ENCODE measurements at regions not wholly inside any gene's neighbourhood (a gene's known extent, or its start where the extent isn't known, plus 50 kb on each side); places are given as distances from the start of the nearest gene placed in this dataset.

DNA sequence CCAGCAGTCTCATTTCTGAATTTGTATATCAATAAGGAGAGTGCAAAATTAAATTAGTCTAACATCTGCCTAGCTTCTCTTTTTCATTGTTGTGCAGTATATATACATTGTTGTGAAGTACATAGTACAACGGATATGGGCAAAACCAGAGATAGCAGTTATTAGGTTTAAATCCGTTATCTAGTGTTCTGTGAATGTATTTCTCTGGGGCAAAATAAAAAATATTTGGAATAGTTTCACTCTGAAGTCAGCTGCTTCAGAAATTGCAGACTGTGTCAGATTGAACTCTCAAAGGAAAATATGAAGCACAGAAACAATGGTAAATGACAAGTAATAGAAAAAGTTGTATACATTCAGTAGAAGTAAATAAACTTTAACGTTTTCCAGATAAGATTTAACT lies 836.5 kb upstream of the CXADR start (continued):
- TF ChIP-seq, protein P1, sequence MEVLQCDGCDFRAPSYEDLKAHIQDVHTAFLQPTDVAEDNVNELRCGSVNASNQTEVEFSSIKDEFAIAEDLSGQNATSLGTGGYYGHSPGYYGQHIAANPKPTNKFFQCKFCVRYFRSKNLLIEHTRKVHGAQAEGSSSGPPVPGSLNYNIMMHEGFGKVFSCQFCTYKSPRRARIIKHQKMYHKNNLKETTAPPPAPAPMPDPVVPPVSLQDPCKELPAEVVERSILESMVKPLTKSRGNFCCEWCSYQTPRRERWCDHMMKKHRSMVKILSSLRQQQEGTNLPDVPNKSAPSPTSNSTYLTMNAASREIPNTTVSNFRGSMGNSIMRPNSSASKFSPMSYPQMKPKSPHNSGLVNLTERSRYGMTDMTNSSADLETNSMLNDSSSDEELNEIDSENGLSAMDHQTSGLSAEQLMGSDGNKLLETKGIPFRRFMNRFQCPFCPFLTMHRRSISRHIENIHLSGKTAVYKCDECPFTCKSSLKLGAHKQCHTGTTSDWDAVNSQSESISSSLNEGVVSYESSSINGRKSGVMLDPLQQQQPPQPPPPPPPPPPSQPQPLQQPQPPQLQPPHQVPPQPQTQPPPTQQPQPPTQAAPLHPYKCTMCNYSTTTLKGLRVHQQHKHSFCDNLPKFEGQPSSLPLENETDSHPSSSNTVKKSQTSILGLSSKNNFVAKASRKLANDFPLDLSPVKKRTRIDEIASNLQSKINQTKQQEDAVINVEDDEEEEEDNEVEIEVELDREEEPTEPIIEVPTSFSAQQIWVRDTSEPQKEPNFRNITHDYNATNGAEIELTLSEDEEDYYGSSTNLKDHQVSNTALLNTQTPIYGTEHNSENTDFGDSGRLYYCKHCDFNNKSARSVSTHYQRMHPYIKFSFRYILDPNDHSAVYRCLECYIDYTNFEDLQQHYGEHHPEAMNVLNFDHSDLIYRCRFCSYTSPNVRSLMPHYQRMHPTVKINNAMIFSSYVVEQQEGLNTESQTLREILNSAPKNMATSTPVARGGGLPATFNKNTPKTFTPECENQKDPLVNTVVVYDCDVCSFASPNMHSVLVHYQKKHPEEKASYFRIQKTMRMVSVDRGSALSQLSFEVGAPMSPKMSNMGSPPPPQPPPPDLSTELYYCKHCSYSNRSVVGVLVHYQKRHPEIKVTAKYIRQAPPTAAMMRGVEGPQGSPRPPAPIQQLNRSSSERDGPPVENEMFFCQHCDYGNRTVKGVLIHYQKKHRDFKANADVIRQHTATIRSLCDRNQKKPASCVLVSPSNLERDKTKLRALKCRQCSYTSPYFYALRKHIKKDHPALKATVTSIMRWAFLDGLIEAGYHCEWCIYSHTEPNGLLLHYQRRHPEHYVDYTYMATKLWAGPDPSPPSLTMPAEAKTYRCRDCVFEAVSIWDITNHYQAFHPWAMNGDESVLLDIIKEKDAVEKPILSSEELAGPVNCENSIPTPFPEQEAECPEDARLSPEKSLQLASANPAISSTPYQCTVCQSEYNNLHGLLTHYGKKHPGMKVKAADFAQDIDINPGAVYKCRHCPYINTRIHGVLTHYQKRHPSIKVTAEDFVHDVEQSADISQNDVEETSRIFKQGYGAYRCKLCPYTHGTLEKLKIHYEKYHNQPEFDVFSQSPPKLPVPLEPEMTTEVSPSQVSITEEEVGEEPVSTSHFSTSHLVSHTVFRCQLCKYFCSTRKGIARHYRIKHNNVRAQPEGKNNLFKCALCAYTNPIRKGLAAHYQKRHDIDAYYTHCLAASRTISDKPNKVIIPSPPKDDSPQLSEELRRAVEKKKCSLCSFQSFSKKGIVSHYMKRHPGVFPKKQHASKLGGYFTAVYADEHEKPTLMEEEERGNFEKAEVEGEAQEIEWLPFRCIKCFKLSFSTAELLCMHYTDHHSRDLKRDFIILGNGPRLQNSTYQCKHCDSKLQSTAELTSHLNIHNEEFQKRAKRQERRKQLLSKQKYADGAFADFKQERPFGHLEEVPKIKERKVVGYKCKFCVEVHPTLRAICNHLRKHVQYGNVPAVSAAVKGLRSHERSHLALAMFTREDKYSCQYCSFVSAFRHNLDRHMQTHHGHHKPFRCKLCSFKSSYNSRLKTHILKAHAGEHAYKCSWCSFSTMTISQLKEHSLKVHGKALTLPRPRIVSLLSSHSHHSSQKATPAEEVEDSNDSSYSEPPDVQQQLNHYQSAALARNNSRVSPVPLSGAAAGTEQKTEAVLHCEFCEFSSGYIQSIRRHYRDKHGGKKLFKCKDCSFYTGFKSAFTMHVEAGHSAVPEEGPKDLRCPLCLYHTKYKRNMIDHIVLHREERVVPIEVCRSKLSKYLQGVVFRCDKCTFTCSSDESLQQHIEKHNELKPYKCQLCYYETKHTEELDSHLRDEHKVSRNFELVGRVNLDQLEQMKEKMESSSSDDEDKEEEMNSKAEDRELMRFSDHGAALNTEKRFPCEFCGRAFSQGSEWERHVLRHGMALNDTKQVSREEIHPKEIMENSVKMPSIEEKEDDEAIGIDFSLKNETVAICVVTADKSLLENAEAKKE (CRISPR knock-in tag; IDR thresholded peaks at IDR 0.05), result no peak

DNA sequence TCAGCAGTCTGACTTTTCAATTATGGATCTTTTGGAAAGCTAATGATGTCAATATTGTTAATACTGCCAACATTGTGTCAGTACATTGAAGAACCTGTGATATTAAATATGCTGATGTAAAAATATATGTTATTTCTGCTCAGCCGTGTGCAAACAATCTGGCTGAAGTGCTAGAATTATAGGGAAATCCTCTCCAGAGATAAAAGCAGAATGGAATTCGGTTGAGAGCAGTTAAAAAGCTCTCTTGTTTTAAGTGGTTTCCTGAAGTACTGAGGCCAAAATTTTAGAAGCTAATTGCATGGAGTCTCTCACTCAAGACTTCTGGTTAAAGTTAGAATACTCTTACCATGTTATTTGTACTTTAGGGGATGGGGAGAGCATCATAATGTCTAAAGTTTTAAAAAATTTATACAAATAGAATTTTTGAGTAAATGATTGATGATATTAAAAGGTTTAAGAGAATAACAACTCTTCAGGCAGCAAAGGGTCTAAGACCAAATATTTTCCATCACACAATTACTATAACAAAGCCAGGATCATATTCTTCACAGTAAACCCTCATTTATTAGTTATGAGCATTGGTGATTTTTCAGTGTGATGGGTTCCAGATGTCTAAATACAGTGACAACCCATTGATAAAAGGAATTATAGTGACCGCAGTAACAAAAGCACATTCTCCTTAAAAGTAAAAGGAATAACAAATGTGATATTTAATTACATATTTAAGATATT lies 834.2 kb upstream of the CXADR start:
- Histone ChIP-seq H3K36me3 (ENCODE audit: insufficient read depth) (no peaks in the 10 kb centered on the region), H3K27ac (ENCODE audit: low read depth) (no peak overlapping the region), H4K20me1 (replicated peaks; ENCODE audit: insufficient read depth) (no peaks in the 10 kb centered on the region), H3K4me1 (ENCODE audit: insufficient read depth) (no peaks in the 10 kb centered on the region), H2AFZ (no peak overlapping the region; the same call in 1 of the 2 replicates), H3F3A (replicated peaks; ENCODE audit: low read depth) (no peaks in the 10 kb centered on the region), H3K4me3 (no peak overlapping the region), H3K27me3 (ENCODE audit: insufficient read depth) (no peaks in the 10 kb centered on the region), H3K4me2 (no peak overlapping the region), H3K9me2 (ENCODE audit: insufficient read depth) (no peaks in the 10 kb centered on the region), H3K79me2 (replicated peaks; ENCODE audit: insufficient read depth) (no peaks in the 10 kb centered on the region)
- Mint-ChIP-seq H3K27ac (no peak overlapping the region), H3K27me3 (ENCODE audit: insufficient read depth, low read depth, poor library complexity) (peaks cover 3% of the 10 kb centered on the region), H3K4me3 (no peak overlapping the region), H3K4me1 (no peaks in the 10 kb centered on the region), H3K36me3 (ENCODE audit: low read depth) (no peaks in the 10 kb centered on the region), H3K9me3 (no peaks in the 10 kb centered on the region; the same call in 2 of the 3 replicates)
- DNase-seq (ENCODE audit: low spot score) (no peak), ATAC-seq (no peak)
- TF ChIP-seq POLR2AphosphoS5 (IDR thresholded peaks at IDR 0.05; ENCODE audit: low read depth) (no peak), JUNB (IDR thresholded peaks at IDR 0.05; ENCODE audit: unreplicated experiment) (no peak), ZNF114 (CRISPR knock-in tag; IDR thresholded peaks at IDR 0.05) (no peak), EZH2 (IDR thresholded peaks at IDR 0.05; ENCODE audit: low read depth, unreplicated experiment) (no peak), ZNF331 (CRISPR knock-in tag; IDR thresholded peaks at IDR 0.05; ENCODE audit: low read depth) (no peak), CREB1 (CRISPR knock-in tag; IDR thresholded peaks at IDR 0.05; ENCODE audit: low read depth) (no peak), STAT1 (IDR thresholded peaks at IDR 0.05; ENCODE audit: unreplicated experiment) (no peak)
- TF ChIP-seq, protein P2, sequence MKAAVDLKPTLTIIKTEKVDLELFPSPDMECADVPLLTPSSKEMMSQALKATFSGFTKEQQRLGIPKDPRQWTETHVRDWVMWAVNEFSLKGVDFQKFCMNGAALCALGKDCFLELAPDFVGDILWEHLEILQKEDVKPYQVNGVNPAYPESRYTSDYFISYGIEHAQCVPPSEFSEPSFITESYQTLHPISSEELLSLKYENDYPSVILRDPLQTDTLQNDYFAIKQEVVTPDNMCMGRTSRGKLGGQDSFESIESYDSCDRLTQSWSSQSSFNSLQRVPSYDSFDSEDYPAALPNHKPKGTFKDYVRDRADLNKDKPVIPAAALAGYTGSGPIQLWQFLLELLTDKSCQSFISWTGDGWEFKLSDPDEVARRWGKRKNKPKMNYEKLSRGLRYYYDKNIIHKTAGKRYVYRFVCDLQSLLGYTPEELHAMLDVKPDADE (IDR thresholded peaks at IDR 0.05), result no peak
- TF ChIP-seq, protein P3, sequence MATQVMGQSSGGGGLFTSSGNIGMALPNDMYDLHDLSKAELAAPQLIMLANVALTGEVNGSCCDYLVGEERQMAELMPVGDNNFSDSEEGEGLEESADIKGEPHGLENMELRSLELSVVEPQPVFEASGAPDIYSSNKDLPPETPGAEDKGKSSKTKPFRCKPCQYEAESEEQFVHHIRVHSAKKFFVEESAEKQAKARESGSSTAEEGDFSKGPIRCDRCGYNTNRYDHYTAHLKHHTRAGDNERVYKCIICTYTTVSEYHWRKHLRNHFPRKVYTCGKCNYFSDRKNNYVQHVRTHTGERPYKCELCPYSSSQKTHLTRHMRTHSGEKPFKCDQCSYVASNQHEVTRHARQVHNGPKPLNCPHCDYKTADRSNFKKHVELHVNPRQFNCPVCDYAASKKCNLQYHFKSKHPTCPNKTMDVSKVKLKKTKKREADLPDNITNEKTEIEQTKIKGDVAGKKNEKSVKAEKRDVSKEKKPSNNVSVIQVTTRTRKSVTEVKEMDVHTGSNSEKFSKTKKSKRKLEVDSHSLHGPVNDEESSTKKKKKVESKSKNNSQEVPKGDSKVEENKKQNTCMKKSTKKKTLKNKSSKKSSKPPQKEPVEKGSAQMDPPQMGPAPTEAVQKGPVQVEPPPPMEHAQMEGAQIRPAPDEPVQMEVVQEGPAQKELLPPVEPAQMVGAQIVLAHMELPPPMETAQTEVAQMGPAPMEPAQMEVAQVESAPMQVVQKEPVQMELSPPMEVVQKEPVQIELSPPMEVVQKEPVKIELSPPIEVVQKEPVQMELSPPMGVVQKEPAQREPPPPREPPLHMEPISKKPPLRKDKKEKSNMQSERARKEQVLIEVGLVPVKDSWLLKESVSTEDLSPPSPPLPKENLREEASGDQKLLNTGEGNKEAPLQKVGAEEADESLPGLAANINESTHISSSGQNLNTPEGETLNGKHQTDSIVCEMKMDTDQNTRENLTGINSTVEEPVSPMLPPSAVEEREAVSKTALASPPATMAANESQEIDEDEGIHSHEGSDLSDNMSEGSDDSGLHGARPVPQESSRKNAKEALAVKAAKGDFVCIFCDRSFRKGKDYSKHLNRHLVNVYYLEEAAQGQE (IDR thresholded peaks at IDR 0.05; ENCODE audit: unreplicated experiment), result no peak

Data from GM23338 (cell line).